ENCODE measurements at regions not wholly inside any gene's neighbourhood (a gene's known extent, or its start where the extent isn't known, plus 50 kb on each side); places are given as distances from the start of the nearest gene placed in this dataset.

- DNase-seq (ENCODE audit: low read depth in 2 of 2), result no peak
- no peak overlapping the region for H3K4me3 ChIP-seq (replicated peaks in 1 of 2; ENCODE audit: low read depth in 2 of 2, low read length in 2 of 2)
- TF ChIP-seq, protein P1, sequence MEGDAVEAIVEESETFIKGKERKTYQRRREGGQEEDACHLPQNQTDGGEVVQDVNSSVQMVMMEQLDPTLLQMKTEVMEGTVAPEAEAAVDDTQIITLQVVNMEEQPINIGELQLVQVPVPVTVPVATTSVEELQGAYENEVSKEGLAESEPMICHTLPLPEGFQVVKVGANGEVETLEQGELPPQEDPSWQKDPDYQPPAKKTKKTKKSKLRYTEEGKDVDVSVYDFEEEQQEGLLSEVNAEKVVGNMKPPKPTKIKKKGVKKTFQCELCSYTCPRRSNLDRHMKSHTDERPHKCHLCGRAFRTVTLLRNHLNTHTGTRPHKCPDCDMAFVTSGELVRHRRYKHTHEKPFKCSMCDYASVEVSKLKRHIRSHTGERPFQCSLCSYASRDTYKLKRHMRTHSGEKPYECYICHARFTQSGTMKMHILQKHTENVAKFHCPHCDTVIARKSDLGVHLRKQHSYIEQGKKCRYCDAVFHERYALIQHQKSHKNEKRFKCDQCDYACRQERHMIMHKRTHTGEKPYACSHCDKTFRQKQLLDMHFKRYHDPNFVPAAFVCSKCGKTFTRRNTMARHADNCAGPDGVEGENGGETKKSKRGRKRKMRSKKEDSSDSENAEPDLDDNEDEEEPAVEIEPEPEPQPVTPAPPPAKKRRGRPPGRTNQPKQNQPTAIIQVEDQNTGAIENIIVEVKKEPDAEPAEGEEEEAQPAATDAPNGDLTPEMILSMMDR (IDR thresholded peaks at IDR 0.05; ENCODE audit: low read depth, low read length), result no peak
Observed at GRCh38 chr2:5119046-5119445, 573.1 kb upstream of the SOX11 start.

GRCh38 chr2:5121121-5121520 is 571.1 kb upstream of the SOX11 start:
- no peak for DNase-seq (ENCODE audit: low read depth in 2 of 2)
- TF ChIP-seq, protein P1 (IDR thresholded peaks at IDR 0.05; ENCODE audit: low read depth, low read length), result no peak
- no peak overlapping the region for H3K4me3 ChIP-seq (replicated peaks in 1 of 2; ENCODE audit: low read depth in 2 of 2, low read length in 2 of 2)

- TF ChIP-seq, protein P1 (IDR thresholded peaks at IDR 0.05; ENCODE audit: low read depth, low read length), result no peak
- no peak for DNase-seq (ENCODE audit: low read depth in 2 of 2)
- no peak overlapping the region for H3K4me3 ChIP-seq (replicated peaks in 1 of 2; ENCODE audit: low read depth in 2 of 2, low read length in 2 of 2)
Observed at GRCh38 chr2:5121642-5122041, 570.5 kb upstream of the SOX11 start.

DNA sequence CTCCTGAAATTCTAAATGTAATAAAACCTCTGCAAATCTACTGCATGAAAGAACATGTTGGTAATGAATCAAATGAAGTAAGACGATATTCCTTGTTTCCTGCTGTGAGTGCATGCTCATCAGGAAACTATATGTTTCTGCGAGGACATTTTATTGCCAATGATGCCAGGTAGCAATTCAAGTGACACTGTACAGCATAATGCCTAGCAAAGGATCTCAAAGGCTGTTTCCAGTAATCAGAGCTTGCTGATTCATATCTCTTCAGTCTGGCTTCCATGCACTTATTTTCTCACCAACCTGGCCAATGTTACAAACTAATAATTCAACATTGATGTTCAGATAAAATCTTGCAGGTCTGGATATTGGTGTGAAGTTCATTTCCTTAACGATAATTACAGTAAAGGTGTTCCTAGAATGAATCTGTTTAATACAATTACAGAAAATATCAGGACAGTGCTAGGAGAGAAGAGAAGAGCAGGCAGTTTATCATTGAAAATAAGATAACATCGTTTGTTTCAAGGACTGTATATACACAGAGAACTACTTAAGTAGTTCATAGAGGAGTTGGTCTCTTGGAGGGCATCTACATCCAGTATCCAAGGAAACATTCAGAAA is 568.5 kb upstream of the SOX11 start:
- H3K4me3 ChIP-seq (replicated peaks in 1 of 2; ENCODE audit: low read depth in 2 of 2, low read length in 2 of 2), result no peak overlapping the region
- DNase-seq (ENCODE audit: low read depth in 2 of 2), result no peak
- TF ChIP-seq, protein P1 (IDR thresholded peaks at IDR 0.05; ENCODE audit: low read depth, low read length), result no peak

- no peak overlapping the region for H3K4me3 ChIP-seq (replicated peaks in 1 of 2; ENCODE audit: low read depth in 2 of 2, low read length in 2 of 2)
- TF ChIP-seq, protein P1 (IDR thresholded peaks at IDR 0.05; ENCODE audit: low read depth, low read length), result no peak
- no peak for DNase-seq (ENCODE audit: low read depth in 2 of 2)
Observed at GRCh38 chr2:5125017-5125730, 567.0 kb upstream of the SOX11 start.

- no peak overlapping the region for H3K4me3 ChIP-seq (replicated peaks in 1 of 2; ENCODE audit: low read depth in 2 of 2, low read length in 2 of 2)
- TF ChIP-seq, protein P1 (IDR thresholded peaks at IDR 0.05; ENCODE audit: low read depth, low read length), result no peak
Observed at GRCh38 chr2:5132281-5132680, 559.9 kb upstream of the SOX11 start.

More at GRCh38 chr2:5132281-5132680, 559.9 kb upstream of the SOX11 start:
- DNase-seq (ENCODE audit: low read depth in 2 of 2), result no peak

Data from cardiac fibroblast (primary cell).